AG09319 (cell line): ENCODE measurements at regions not wholly inside any gene's neighbourhood (a gene's known extent, or its start where the extent isn't known, plus 50 kb on each side); places are given as distances from the start of the nearest gene placed in this dataset.

Experiments
- DNase-seq: peaks from one replicate; pipeline ENCODE4 v3.0.0-alpha.2; 2010; ENCODE audit warnings: low read depth; ENCODE audit errors: extremely low read depth
- TF ChIP-seq, protein P1 (sequence below): IDR thresholded peaks from 2 replicates; pipeline ENCODE4 v1.5.1; 2011; ENCODE audit warnings: low read depth, mild to moderate bottlenecking, inconsistent platforms, low read length, moderate library complexity

DNA sequence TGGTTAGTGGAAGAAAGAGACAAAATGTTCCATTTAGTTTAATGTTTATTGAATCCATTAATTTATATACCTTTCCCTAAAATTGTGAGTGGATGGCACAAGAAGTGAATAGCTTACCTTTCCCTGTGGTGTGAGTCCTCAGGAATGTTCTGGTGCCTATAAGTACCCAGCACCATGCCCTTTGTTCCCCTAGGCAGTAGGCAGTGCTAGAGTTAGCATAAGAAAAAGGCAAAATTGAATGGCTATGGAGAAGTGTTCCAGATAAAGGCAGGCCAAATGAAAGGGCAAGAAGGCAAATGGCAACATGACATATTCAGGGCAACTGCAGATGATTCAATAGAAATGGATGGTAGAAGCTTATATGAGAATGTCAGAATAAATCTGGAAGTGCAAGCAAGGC, 370.8 kb upstream of the PTGER4 start:
- no peak for DNase-seq
- TF ChIP-seq, protein P1, sequence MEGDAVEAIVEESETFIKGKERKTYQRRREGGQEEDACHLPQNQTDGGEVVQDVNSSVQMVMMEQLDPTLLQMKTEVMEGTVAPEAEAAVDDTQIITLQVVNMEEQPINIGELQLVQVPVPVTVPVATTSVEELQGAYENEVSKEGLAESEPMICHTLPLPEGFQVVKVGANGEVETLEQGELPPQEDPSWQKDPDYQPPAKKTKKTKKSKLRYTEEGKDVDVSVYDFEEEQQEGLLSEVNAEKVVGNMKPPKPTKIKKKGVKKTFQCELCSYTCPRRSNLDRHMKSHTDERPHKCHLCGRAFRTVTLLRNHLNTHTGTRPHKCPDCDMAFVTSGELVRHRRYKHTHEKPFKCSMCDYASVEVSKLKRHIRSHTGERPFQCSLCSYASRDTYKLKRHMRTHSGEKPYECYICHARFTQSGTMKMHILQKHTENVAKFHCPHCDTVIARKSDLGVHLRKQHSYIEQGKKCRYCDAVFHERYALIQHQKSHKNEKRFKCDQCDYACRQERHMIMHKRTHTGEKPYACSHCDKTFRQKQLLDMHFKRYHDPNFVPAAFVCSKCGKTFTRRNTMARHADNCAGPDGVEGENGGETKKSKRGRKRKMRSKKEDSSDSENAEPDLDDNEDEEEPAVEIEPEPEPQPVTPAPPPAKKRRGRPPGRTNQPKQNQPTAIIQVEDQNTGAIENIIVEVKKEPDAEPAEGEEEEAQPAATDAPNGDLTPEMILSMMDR, result no peak

- TF ChIP-seq, protein P1, result no peak
- no peak for DNase-seq
Observed at GRCh38 chr5:40307920-40308319, 371.8 kb upstream of the PTGER4 start.

DNA sequence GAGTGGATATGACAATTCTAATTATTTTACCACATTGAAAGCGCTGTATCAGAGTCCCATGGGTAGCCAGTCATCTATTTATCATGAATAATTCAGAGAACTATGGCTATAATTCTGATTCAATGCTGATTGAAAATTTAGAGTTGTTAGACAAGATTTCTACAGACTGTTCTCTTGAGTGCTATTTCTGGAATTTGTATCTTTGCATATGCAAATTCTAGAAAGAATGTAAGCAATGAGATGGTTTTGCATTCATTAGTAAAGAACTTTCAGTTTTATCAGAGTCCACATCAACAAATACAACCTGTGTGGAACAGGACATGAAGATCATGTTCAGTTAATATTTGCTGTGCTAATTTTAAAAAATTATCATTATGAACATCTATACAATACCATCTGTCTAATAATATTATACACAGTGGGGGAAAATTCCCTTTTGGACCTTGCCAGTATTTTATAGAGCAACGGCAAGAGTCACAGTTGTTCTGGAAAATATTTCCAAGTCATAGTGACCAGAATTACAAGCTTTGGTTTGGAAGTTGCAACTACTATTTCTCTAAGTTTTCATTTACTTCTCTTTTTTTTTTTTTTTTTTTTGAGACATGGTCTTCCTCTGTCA, 372.7 kb upstream of the PTGER4 start:
- TF ChIP-seq, protein P1, result no peak
- DNase-seq, result no peak

DNA sequence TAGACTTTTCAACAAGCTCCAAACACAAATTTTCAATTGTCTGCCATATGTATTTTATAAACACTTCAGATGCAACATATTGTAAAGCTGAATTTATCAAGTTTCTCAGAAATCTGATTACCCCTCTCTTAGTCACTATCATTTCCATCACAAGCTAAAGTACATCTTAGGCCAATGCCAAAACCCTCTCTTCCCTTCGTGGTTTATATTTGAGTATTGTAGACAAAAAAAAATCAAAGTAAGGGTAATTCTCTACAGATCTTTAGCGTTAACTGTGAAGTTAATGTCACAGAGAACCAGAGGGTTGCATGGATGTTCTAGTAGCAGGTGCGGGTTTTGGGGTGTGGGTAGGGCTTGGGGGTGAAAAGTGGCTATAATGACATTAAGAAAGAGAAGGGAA, 387.7 kb upstream of the PTGER4 start:
- TF ChIP-seq, protein P1, result no peak

DNA sequence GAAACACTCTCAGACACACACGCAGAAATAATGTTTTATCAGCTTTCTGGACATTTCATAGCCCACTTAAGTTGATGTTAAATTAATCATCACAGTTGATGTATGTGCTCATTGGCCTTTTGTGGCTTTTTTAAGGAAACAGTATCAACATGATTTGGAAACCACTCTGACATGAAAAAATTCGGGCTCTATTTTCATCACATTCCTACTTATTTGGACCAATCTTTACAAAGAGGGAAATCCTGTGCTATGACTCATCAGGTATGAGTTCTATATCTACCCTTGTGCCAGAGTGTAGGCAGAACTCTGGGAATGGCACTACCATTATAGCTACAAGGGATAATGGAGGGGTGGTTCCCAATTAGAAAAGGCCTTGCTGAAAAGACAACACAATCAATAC, 388.4 kb upstream of the PTGER4 start:
- TF ChIP-seq, protein P1, result no peak
- DNase-seq, result no peak

More for the DNA sequence above, 387.7 kb upstream of the PTGER4 start:
- no peak for DNase-seq

GRCh38 chr5:40288800-40289485, 390.8 kb upstream of the PTGER4 start:
- TF ChIP-seq, protein P1, result no peak

GRCh38 chr5:40284863-40285262, 394.9 kb upstream of the PTGER4 start:
- TF ChIP-seq, protein P1, result no peak
- no peak for DNase-seq

More at GRCh38 chr5:40288800-40289485, 390.8 kb upstream of the PTGER4 start:
- DNase-seq, result no peak
